ENCODE measurements at regions not wholly inside any gene's neighbourhood (a gene's known extent, or its start where the extent isn't known, plus 50 kb on each side); places are given as distances from the start of the nearest gene placed in this dataset.
"Not testable (repeated sequence)": the region's sequence is repeated elsewhere in the genome, so short reads cannot be mapped to it uniquely, and the experiment has no call there.

DNA sequence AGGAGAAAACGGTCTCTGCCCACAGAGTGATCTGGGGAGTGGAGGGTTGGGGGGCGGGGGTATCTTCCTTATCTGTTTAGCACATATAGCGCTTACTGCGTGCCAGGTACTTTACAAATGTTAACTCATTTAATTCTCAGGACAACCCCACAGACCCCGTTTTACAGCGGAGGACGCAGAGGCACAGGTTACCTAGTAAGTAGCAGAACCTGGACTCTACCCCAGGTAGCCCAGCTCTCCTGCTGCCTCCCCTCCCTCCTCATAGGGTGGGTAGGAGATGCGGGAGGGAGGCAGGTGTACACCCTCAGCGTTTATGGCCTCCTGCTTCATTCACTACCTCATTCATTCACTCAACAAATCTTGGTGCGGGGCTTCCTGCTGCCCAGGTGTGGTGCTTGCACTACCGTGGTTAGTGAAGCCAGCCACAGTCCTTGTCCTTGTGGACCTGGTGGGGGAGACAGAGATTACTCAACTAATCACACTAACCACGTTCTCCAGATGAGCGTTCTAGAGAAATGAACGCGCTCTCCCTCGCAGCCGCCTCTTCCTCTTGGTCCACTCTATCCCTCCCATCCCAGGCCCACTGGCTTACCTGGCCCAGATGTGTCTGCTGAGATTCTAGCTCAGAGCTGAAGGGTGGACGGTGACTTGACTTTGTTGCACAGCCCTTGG is 102.0 kb downstream of the IER5 start:
- FAIRE-seq (no peak), DNase-seq (ENCODE audit: extremely low spot score, insufficient read length, low read depth) (no peak)

DNA sequence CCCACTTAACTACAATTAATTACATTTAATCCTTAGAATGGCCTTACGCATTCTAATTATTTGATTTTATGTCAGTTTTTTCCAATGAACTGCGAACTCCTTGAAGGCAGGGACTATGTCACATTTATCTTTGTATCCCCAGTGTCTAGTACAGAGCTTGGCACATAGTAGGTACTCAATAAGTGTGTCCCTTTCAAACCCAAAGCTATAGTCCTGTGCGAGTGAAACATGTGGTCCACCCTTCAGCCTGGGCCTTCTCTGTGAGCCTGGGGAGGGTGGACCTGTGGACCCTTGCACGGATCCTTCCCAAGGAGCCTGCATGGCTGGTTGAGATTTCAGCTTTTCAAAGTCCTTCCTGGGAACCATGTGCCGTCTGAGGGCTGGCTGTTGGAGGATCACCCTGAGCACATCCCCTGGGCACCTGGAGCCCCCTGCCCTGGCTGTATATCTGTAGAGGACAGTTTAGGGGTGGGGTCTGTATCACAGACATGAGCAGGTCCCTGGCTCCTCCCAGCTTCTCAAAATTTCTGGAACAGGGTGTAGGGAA is 103.1 kb downstream of the IER5 start:
- no peak for DNase-seq (ENCODE audit: extremely low spot score, insufficient read length, low read depth)
- no peak for FAIRE-seq

DNA sequence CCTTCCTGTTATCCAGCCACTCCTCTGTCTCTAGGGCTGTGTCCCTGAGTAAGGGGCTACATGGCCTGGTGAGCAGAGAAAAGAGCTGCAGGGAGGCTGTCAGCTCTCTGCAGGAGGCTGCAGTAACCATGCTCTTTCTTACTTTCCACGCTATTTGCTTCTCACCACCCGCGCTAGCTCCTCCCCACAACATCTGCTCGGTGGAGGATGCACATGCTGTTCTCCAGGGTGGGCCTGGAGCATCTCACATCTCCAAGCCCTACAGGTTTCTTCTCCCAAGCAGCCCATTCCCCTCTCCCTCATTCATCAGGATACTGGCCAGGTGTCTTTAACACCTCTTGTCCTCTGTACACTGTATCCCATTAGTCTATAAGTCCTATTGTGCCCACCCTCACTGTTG is 103.8 kb downstream of the IER5 start:
- DNase-seq (ENCODE audit: extremely low spot score, insufficient read length, low read depth), result no peak
- FAIRE-seq, result no peak

DNA sequence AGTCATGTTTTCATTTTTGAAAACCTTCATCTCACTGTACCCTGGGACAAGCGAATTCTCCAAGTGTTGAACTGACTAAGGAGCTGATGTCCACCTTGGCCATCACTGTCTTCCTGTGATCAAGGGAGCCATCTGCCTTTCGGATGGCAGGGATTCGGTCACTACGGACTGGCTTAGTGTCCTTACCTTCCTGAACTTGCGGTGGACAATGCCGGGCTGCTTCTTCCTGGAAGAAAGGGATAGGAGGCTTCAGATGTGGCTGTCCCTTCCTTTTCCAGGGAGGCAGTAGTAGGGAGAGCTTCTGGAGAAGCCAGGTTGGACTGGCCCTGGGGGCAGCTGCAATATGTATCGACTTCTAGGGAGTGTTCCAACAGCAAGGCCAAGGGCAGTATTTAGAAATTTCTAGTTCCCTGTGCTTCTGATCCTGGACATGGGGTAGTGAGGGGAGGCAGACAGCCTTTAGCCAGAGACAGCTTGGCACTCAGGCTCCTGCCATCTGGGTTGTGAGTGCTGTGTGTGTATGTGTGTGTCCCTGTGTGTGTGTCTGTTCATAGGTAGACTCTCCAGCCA is 114.6 kb downstream of the IER5 start:
- DNase-seq (ENCODE audit: extremely low spot score, insufficient read length, low read depth) (no peak), FAIRE-seq (no peak)

DNA sequence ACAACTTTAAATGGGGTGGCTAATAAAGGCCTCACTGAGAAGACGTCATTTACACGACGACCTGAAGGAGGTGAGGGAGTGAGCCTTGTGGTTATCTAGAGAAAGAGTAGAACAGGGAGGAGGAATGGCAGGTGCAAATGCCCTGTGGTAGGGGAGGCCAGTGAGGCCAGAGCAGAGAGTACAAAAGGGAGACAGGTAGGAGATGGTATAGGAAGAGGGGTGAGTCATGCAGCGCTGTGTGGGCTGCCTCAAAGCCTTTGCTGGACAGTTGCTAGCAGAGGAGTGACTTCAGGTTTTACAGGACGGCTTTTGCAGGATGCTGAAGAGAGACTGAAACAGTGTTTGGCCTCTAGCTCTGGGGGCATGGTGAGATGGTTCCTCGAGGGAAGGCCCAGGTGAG is 116.0 kb downstream of the IER5 start:
- DNase-seq (ENCODE audit: extremely low spot score, insufficient read length, low read depth) (no peak), FAIRE-seq (no peak)

DNA sequence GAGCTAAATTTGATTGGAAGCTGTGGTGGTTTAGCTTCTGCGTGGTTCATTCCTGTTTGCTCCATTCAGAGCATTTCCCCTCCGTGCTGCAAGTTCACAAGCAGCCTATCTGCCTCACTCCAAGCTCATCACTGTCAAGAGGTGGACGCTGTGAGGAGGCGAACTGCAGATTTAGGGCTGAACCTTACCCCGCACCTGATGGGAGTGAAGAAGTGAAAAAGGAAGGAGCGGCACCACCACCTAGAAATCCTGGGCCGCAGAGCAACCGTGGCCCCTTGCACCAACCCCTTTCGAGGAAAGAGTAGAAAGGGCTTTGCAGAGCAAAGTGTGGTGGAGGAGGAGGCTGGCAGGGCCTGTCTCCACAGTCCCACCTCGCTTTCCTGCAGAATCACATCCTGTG is 117.4 kb downstream of the IER5 start:
- DNase-seq (ENCODE audit: extremely low spot score, insufficient read length, low read depth) (no peak), FAIRE-seq (no peak)

DNA sequence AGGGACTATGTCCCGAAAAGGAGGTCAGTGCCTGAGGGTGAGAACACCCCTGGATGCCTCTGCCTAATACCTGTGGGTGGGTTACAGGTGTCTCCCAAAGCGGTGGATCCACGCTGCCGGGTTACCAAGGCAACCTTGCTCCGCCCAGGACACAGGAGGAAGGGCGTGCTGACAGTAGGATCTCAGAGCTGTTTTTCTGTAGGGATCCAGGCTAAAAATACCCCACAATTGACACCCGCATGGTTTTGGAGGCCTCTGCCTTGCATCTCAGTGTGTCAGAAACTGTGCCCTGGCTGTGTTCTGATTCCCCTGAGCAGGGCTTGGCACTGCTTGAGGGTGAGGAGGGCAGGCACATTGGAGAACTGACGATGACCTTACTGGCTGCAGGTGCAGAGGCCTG is 118.0 kb downstream of the IER5 start:
- DNase-seq (ENCODE audit: extremely low spot score, insufficient read length, low read depth) (no peak), FAIRE-seq (no peak)

DNA sequence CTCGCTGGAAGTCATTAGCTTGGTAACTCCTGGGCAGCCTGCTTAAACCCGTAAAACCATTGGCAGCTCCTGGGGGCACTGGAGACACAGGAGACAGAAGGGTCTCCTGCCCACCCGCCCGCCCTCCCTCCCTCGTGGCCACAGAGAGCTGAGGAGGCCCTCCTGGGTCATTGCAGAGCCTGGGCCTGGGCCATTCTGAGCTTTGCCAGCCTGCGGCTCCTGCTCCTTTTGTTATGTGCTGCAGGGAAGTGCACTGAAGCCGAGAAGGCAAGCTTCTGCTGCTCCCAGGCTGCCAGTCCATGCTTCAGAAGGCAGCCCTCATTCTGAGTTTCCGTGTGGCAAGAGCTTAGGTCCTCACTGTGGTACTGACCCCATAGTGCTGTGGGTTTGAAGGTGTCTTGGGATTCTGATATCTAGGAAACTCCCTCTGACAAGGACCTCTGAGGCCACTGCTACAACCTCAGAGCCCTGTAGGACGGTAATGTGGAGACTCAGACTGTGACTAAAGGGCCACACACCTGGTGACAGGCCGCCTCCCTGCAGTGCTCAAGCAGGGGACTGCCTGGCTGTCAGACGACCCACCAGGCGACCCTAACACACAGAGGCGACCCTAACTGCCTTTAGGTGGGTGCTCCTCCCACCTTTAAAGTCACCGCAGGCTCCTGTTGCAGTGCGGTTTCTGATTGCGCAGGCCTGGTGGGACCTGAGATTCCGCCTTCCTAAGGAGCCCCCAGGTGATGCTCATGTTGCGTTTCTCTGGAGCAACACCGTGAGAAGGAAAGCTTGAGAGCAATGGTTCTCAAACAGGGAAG is 118.7 kb downstream of the IER5 start:
- DNase-seq (ENCODE audit: extremely low spot score, insufficient read length, low read depth), result no peak
- no peak for FAIRE-seq

DNA sequence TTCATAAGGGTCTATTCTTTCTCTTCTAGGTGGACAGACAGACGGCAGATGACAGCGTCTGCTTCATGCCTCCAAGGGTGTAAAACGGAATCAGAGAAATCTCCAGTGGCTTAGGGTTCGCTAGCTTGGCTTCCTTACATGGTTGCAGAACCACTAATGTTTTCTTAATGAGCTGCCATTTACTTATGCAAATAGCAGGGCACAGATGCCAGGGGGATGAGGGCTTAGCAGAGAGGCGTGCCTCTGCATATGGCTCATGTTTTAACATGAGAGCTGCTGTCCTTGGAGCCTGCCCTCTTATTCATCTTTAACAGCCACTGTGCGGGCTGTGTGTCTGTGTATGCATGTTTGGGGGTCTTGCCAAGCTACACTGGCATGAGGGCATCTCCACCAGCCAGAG is 119.6 kb downstream of the IER5 start:
- FAIRE-seq, result no peak
- DNase-seq (ENCODE audit: extremely low spot score, insufficient read length, low read depth), result no peak

DNA sequence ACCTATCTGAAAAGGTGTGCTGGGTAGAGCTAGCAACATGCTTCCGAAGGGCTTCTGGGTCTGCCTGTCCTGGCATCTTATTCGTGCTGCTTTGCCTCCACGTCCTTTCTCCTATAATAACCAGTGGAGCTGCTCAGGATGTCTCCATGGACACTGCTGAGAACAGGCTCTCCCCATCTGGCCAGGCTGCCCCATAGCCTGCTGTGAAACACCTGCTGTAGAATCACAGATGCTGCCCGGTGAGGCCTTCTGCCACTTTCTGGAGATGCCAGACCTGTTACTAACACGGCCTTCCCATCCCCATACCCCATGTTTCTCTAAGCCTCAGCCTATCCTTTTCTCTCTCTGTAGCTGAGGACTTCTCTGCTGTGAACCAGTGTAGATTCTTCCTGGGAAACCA is 120.5 kb downstream of the IER5 start:
- DNase-seq (ENCODE audit: extremely low spot score, insufficient read length, low read depth), result no peak
- FAIRE-seq, result no peak

DNA sequence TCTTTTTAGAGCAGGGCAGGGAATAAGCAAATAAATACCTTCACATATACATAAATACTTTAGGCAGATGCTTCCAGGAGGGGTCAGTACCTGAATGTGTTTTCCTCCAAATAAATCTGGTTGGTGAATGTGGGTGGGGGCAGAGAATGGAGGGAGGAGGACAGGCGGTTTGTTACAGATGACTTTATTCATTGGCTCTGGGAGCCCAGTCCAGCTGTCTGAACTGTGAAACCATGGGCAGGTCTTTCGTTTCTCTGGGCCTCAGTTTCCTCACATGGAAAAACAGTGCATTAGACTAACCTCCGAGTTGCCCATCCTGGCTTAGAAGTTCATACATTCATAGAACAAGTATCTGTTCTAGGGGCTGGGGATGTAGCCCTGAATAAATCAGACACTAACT is 124.6 kb downstream of the IER5 start:
- FAIRE-seq (no peak), DNase-seq (ENCODE audit: extremely low spot score, insufficient read length, low read depth) (no peak)

DNA sequence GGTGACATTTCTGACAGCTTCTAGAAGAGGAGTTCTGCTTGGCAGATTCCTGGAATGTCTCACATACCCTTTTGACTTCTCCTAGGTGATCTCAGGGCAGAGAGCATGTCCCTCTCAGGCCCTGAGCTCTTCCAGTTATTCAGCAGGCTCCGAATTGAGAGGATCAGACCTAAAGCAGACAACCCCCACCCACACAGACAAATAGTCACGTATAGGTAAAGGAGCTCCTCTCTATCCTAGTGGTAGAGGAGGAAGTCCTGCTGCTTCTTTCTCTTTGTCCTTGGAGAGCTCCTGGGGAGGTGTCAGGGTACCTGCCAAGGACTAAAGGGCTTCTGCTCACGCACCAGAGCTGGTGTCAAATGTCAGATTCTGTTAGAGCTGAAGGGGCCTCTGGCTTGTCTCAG is 128.1 kb downstream of the IER5 start:
- DNase-seq (ENCODE audit: extremely low spot score, insufficient read length, low read depth), result no peak
- FAIRE-seq, result no peak

DNA sequence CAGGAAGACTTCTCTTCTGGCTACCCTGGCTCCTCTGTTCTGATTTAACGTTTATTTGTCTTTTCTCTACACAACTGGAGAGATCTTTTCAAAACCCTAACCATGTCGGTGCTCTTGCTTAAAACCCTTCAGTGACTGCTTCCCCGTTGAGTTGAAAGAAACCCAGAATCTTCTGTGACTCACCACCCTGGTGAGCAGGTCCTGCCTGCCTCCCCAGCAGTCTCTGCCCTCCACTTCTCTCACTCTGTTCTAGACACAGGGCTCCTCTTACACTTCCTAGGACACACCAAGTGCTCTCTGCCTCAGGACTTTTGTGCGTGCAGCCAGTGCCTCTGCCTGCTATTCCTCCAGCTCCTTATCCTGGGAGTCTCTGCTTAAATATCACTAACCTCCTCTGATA is 131.4 kb downstream of the IER5 start:
- DNase-seq (ENCODE audit: extremely low spot score, insufficient read length, low read depth) (no peak), FAIRE-seq (no peak)

DNA sequence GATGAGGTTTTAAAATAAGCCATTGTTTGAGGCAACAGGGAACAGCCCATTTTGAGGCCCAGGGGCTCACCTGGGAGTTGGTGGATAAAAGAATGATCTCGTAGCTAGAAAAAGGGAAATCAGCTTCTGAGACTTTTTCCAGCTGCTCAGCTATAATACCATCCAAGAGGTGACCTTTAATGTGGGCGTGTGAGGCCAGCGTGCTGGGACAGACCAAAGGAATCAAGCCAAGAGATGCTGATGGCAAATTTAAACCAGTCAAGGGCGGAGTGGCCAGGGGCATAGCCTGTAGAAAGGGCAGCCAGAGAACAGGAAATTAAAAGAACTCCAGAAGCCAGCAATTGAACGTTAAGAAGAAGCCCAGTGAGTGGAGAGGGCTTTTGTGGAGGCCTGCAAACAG is 132.6 kb downstream of the IER5 start:
- DNase-seq (ENCODE audit: extremely low spot score, insufficient read length, low read depth) (no peak), FAIRE-seq (no peak)

DNA sequence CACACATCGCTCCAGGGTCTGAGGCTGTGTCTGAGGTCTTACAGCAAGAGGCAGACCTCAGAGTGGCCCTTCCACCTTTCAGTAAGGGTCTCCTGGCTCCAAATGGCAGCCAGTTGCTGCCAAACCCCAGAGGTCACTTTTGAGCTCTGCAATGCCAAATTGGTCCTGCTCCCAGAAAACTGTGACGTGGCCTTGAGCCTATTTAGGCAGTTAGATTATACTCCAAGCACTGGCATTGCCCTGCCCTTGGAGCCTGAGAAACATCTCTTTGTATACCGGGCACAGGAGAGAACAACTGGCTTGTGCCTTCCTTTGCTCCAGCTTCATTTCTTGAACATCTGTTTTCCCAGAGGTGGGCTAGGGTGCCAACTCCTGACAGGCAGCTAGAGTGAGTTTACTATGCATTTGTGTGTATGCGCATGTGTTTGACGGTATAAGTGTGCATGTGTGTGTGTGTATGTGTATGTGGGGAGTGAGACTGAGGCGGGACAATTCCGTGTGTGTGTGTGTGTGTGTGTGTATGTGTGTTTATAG is 134.5 kb downstream of the IER5 start:
- FAIRE-seq, result no peak
- no peak for DNase-seq (ENCODE audit: extremely low spot score, insufficient read length, low read depth)

DNA sequence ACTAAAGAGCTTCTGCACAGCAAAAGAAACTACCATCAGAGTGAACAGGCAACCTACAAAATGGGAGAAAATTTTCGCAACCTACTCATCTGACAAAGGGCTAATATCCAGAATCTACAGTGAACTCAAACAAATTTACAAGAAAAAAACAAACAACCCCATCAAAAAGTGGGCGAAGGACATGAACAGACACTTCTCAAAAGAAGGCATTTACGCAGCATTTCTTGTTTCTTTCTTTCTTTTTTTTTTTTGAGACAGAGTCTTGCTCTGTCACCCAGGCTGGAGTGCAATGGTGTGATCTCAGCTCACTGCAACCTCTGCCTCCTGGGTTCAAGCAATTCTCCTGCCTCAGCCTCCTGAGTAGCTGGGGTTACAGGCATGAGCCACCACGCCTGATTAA is 138.2 kb downstream of the IER5 start:
- not testable (repeated sequence) for FAIRE-seq

DNA sequence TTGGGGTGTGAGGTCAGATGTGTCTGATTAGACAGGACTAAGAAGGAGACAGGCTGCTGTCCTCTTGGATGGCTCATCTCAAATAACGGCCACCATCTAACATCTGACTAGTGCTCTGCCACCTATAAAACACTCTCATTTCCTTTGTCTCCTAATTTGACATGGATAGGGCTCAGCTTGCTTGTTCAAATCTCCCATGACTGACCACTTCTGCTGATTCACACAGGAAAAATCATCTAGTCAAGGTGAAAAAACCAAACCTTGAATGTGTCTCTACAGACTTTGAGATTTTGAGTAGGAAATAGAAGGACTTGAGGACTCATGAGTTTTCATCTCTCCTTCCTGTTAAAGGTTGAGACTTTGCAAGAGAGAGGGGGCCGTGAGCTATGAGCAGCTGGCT is 150.6 kb downstream of the IER5 start:
- DNase-seq (ENCODE audit: extremely low spot score, insufficient read length, low read depth), result no peak
- no peak for FAIRE-seq

More for the DNA sequence above, 138.2 kb downstream of the IER5 start:
- not testable (repeated sequence) for DNase-seq (ENCODE audit: extremely low spot score, insufficient read length, low read depth)

DNA sequence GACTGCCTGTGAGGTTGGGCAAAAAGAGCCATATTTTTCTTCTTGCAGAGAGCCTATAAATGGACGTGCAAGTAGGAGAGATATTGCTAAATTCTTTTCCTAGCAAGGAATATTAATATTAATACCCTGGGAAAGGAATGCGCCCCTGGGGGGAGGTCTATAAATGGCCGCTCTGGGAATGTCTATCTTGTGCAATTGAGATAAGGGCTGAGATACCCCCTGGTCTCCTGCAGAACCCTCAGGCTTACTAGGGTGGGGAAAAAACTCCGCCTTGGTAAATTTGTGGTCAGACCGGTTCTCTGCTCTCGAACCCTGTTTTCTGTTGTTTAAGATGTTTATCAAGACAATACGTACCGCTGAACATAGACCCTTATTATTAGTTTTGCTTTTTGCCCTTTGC is 157.8 kb downstream of the IER5 start:
- FAIRE-seq, result not testable (repeated sequence)

DNA sequence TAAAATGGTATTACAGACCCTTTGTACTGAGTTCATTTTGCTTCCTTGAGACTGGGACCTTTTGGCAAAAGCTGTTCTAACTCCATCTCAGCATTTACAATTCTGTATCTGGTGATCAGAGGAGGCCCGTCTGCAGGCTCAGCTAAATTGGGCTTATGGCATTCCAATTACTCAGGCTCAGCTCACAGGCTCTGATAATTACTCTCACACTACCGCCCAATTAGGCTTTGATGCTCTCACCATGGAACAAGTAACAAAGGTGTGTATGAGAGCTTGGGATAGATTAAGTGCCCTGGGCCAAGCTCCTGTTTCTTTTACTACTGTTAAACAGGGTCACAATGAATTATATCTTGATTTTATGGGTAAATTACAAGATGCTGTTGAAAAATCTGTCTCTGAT is 159.9 kb downstream of the IER5 start:
- not testable (repeated sequence) for FAIRE-seq

More for the DNA sequence above, 157.8 kb downstream of the IER5 start:
- DNase-seq (ENCODE audit: extremely low spot score, insufficient read length, low read depth), result not testable (repeated sequence)

DNA sequence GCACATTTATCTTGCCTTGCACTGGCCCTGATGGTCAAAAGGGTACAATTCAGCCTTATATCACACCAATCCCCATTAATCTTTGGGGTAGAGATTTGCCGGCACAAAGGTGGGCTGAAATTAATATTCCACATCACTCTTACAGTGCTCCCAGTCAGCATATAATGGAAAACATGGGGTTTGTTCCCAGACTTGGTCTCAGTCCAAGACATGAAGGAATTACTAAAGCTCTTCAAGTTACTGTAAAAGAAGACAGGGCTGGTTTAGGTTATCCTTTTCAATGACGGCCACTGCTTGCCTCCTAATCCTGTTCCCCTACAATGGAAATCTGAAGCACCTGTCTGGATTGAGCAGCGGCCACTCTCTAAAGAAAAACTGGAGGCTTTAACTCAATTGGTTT is 160.7 kb downstream of the IER5 start:
- no peak for FAIRE-seq
- no peak for DNase-seq (ENCODE audit: extremely low spot score, insufficient read length, low read depth)

More for the DNA sequence above, 159.9 kb downstream of the IER5 start:
- not testable (repeated sequence) for DNase-seq (ENCODE audit: extremely low spot score, insufficient read length, low read depth)

DNA sequence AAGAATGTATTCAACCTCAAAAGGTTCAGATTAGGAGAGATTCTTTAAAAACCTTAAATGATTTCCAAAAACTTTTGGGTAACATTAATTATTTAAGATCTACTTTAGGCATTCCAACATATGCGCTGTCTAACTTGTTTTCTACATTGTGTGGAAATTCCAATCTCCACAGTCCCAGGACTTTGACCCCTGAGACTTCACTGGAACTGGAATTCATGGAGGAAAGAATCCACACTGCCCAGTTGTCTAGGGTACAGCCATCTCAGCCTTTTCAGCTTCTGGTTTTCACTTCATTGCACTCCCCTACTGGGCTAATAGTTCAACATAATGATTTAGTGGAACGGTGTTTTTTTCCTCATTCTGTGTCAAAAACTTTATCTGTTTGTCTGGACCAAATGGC is 161.5 kb downstream of the IER5 start:
- DNase-seq (ENCODE audit: extremely low spot score, insufficient read length, low read depth) (no peak), FAIRE-seq (no peak)

Measured in GM18507 (cell line).